KBM-7 (cell line): ENCODE measurements at regions not wholly inside any gene's neighbourhood (a gene's known extent, or its start where the extent isn't known, plus 50 kb on each side); places are given as distances from the start of the nearest gene placed in this dataset.
A peak's percentile ranks its signal among the peaks of the same experiment; 100 is the strongest.
"Not testable (repeated sequence)": the region's sequence is repeated elsewhere in the genome, so short reads cannot be mapped to it uniquely, and the experiment has no call there.

Source experiments
- DNase-seq: peaks from one replicate; pipeline ENCODE4 v3.0.0-alpha.2; 2015
- in situ Hi-C: fragments of 300-500 bp; cut with MboI; formaldehyde crosslinking; loops from 2 replicates; pipeline ENCODE4 v1.14.3; 2020; ENCODE audit warnings: low sequenced_read_pairs, low pct_unique_long_range_greater_than_20kb, mixed read lengths

DNA sequence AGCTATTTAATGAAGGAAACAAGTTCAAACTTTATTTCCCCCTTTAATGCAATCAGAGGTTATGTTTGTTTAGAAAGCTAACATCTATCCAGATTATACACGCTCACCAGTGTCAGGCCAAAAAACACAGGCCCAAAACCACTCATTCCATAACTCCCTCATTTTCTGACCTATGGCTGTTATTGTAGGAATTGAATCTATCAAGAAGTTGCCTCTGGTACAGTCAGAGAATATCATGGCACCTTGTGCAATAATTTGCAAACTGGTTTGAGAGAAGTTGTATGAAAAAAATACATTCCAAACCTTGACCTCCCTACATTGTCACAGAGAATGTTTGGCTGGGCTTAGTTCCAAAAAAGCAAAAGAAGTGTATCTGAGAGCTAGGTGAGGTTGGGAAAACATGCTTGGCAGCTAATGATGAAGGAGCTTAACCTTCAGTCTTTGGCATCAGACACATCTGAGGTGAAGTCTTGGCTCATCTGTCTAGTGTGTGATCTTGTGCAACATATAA, 591.0 kb downstream of the ANKRD50 start:
- DNase-seq, result no peak
- in situ Hi-C loops, result no loop called here

DNA sequence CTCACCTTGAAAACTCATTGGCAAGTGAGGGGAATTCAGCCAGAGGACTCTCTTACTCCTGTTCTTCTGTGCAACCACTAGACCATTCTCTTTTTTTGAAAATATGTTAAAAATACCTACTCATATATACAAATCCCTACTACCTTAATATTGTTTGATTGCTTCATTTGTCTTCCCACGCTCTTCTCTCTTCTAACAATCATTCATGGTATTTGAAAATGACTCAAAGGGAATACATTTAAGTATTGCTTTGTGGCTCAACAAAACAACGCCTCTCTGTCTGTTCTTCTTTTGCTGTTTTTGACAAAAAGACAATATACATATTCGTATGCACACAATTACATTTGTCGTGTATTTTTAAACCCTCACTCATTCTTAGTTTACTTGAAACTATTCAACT, 589.4 kb downstream of the ANKRD50 start:
- in situ Hi-C loops, result no loop called here
- no peak for DNase-seq

DNA sequence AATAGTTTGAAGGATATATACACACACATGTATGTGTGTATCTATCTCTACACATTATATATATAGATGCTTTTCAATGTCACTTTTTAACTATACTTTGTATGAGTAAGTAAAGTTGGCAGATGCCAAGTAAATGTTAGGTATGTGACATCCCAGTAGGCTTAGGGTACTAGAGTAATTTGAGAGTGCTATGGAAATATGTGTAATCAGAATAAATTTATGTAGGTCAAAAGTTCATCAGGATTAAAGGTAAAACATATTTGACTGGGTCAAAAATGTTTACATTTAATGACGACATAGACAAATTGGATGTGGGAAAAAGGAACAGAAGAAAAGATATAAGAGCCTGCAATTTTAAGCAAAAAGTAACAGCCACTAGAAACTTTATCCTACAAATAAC, 588.8 kb downstream of the ANKRD50 start:
- in situ Hi-C loops, result no loop called here

DNA sequence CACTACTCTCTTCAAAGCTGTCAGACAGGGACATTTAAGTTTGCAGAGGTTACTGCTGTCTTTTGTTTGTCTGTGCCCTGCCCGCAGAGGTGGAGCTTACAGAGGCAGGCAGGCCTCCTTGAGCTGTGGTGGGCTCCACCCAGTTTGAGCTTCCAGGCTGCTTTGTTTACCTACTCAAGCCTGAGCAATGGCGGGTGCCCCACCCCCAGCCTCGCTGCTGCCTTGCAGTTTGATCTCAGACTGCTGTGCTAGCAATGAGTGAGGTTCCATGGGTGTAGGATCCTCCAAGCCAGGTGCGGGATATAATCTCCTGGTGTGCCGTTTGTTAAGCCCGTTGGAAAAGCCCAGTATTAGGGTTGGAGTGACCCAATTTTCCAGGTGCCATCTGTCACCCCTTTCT, 581.2 kb downstream of the ANKRD50 start:
- in situ Hi-C loops, result not testable (repeated sequence)

More for the DNA sequence above, 588.8 kb downstream of the ANKRD50 start:
- no peak for DNase-seq

DNA sequence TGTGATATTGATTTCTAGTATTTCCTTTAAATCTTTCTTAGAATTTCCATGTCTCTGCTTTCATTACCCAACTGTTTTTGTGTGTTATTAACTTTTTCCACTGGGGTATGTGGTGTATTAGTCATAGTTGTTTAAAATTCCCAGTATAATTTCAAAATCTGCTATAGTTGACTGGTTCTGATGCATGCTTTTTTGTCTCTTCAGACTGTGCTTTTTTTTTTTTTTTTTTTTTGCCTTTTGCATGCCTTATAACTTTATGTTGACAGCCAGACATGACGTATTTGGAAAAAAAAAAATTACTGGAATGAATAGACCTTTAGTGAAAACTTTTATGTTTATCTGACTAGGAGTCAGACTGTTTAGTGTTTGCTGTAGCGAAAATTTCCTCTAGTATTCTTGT, 580.4 kb downstream of the ANKRD50 start:
- in situ Hi-C loops, result no loop called here
- no peak for DNase-seq

More for the DNA sequence above, 581.2 kb downstream of the ANKRD50 start:
- DNase-seq, result not testable (repeated sequence)

DNA sequence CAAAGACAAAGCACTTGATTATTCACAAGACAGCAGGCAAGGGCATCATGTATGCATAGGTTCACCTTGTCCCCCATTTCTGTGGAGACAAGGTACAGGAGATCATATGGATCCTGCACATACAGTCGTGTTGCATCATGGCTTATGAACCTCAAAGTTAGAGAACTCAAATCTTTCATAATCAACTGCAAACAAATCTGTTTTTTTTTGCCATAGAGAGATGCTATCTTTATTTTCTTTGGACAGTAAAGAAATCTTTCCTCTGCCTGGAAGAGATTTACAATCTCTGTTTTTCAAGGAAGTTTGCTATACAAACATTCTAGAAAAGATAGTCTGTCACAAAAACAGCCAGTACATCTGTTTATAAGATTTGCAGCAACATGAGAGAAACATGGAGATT, 578.8 kb downstream of the ANKRD50 start:
- in situ Hi-C loops, result no loop called here
- DNase-seq, result no peak

DNA sequence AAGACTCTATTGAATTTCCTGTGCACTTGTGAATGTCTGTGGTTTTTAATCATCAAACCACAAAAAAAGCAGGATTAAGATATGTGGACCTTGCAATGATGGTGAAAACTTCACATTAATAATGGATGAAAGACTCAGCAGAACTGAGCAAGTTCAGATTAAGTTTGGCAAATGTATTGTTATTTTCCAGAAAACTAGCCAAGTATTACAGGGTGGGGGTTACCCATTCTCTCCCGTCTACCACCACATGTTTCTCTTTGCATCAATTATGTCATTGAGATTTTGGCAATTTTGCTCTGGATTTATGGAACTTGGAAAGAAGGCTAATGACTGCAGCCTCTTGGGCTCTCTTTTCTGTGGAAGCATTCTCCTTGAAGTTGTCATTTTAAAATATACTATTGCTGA, 577.1 kb downstream of the ANKRD50 start:
- DNase-seq, result no peak
- in situ Hi-C loops, result no loop called here

DNA sequence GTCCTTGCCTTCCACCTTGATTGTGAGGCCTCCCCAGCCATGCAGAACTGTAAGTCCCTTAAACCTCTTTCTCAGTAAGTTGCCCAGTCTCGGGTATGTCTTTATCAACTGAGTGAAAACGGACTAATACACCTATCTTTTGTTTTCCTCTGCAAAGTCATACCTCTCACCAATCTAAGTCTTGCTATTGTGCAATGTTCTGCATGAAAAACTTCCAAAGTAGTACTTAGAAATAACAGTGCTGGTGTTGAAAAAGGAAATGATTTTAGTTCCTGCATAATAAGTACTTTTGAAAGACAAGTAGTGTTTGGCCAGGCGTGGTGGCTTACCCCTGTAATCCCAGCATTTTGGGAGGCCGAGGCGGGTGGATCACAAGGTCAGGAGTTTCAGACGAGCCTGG, 573.5 kb downstream of the ANKRD50 start:
- in situ Hi-C loops, result no loop called here
- DNase-seq, result no peak

DNA sequence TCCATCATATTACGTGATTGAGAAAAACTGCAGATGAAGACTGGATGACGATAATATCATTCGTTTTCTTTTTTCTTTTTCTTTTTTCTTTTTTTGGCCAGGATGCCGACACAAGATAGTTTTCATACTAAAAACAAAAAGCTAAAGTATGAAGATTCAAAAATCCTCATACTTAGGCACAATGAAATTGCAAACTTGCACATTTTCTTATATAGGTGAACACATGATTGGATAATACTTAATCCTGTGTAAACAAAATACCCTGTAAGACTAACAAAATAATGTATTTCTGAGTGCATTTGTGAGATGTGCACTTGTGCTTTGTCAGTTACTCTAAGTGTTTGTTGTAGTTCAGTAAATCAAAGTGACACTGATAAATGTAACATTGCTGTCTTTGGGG, 568.9 kb downstream of the ANKRD50 start:
- in situ Hi-C loops, result no loop called here
- no peak for DNase-seq

DNA sequence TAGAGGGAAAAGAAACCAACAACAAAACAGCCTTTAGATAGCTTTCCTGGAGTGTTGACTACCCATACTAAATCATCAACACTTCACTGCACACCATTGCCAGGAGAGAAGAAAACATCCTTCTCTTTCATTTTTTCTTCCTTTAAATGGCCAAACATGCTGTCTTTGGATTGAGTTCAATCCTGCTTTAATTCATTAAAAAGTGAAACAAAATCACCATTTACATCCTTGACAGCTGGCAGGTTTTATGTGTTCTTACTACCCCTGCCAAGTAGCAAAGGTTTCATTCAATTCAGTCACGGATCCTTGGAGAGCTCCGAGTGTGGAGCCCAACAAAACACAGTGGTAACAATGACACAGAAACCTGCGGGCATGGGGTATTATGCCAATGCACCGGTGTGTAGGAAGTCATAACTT, 568.3 kb downstream of the ANKRD50 start:
- in situ Hi-C loops, result no loop called here
- no peak for DNase-seq

DNA sequence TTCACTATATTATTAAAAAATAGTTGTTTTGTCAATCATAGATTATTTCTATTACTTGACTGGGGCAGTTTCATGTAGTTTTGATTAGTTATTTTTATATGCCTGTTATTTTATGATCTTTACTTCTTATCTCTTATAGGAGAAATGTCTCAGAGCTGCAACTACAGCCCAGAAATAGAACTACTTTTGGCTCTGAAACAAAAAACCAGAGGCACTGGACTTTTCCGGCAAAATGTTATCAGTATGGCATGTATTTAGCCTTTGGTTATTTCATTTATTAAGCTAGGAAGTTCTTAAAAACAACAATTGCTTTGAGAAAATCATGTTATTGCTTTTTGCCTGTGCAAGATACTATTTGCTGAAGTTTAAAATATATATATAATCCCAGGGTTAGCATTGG, 566.5 kb downstream of the ANKRD50 start:
- in situ Hi-C loops, result no loop called here
- no peak for DNase-seq

DNA sequence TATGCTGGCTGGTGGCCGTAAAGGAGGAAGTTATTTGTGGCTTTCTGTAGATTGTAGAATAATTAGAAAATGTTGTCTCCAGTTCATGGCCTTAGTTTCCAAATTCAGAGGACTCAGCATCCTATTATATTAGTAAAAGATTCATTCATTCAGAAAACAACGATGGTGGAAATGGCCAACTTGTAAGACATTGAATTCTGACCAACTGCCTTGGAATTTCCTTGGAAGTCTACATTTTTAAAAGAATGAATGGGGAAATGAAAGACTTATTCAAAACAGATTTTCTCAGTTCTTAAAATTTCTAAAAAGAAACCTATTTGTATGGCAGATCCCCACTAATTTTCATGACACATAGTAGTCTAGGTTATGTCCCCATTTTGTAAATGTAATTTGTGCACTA, 561.5 kb downstream of the ANKRD50 start:
- in situ Hi-C loops, result no loop called here
- DNase-seq, result no peak

DNA sequence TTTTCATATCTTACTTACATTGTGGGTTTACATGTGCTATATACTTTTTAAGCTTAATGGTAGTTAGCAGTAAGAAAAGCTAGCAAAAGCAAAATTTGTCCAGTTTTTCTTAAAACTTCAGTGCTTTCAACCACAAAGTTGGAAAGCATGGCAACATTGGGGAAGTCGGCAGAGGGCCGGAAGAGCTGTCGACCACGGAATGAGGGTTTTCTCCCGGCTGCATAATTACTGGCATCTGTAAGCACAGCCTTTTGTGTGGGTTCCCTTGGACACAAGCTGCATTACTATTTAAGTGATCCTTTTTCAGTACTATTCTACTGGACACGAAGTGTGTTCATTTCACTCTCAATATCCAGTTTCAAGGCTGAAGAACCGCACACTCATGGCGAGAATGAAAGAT, 560.4 kb downstream of the ANKRD50 start:
- peak; percentile 77 for DNase-seq
- in situ Hi-C loops, result no loop called here

DNA sequence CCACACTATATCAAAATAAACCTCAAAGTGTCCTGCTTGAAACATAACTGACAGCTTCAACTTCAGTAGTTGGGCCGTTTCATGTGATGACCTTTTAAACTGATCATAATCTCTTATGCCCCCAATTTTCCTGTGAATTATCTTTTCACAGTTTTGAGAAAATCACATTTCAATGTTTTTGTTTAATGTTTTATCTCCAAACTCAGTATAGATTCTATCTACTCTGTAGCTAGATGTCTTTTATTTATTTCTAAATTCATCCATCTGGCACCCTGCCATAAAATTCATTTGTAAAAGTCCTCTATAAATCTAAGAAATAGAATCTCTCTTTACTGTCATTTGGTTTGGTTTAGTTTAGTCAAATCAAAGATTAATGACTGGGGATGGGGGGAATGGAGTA, 557.3 kb downstream of the ANKRD50 start:
- DNase-seq, result no peak
- in situ Hi-C loops, result no loop called here

DNA sequence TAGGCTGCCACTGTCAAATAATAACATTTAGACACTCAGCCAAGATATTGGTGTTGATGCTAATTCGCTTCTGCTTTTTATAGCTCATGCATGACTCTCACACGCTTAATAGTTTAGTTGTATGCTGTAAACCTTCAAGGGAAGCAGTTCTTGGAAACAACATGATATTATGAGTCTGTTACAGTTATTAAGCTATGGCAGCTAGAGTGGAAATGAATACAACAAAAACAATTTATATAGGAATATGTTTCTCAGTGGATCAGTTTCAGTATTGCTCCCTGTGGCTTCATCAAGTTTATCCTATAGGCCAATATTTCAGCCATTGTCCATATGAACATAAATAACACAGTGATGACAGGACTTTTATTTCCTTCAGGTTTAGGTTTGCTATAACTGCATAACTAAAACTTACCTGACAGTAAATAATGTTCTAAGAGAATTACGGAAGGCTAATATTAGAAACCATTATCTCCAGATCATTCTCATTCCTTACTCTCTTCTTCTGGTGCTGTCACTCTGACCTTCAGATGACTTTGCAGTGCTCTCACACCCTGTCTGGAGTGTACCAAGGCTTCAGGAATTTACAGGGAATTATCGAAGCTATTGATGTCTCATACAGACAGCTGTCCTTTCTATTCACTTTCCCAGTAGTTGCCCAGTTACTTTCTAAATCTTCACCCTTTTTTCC, 555.0 kb downstream of the ANKRD50 start:
- in situ Hi-C loops, result no loop called here
- DNase-seq, result no peak

DNA sequence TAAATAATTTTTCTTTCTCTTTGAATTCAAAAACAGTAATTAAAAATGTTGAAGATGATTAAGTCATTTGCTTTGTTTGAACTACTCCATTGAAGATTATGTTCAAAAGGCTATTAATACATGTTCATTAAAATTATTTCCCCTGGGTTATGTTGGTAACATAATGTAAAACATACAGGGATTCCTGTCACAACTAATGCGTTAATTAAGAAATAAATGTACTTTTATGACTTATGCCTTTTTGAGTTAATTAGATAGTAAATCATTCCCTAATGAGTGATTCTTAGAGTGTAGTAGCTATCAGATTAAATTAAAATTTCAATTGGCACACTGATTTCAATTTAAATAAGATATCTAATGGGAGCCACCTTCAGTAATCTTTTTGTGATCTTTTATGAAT, 549.1 kb downstream of the ANKRD50 start:
- in situ Hi-C loops, result no loop called here
- no peak for DNase-seq

DNA sequence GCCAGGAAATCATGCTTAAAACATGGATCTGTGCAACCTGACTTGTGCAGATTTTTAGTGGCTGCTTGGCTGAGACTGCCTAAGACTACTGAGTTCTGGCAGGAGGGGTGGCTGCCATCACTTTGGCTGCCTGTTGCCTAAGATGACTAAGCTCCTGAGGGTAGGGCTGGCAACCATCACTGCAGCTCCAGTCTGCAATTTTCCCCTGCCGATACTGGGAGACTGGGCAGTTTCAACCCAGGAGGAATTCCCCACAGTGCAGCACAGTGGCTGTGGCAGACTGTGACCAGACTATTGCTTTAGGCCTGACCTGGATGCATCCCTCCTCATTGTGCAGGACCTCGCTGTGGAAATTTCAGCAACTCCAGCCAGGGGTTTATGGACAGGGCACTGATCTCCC, 544.9 kb downstream of the ANKRD50 start:
- in situ Hi-C loops, result no loop called here
- DNase-seq, result no peak

DNA sequence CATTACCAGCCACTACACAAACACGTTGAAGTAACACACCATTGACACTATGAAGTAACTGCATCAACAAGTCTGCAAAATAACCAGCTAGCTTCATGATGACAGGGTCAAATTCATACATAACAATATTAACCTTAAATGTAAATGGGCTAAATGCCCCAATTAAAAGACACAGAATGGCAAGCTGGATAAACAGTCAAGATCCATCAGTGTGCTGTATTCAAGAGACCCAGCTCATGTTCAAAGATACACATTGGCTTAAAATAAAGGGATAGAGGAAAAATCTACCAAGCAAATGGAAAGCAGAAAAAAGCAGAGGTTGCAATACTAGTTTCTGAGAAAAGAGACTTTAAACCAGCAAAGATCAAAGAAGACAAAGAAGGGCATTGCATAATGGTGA, 543.0 kb downstream of the ANKRD50 start:
- in situ Hi-C loops, DNase-seq: not testable (repeated sequence)

DNA sequence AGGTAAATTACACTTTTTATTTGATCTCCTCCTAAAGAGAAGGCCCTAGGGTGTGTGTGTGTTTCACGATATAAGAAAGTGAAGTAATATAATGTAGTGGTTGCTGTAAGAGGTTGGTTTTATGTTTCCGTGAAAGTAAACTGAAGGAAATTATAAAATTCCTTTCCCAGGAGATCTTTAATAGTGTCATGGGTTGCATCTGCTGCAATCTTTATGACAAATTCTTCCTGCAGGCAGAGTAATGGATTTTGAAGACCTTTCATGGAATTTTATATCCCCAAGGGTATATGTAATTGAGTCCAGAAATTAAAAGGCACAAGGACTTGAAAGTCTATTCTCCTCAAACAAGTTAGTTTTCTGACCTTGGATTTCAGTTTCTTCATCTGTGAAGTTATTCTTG, 538.6 kb downstream of the ANKRD50 start:
- DNase-seq, result no peak
- in situ Hi-C loops, result no loop called here

DNA sequence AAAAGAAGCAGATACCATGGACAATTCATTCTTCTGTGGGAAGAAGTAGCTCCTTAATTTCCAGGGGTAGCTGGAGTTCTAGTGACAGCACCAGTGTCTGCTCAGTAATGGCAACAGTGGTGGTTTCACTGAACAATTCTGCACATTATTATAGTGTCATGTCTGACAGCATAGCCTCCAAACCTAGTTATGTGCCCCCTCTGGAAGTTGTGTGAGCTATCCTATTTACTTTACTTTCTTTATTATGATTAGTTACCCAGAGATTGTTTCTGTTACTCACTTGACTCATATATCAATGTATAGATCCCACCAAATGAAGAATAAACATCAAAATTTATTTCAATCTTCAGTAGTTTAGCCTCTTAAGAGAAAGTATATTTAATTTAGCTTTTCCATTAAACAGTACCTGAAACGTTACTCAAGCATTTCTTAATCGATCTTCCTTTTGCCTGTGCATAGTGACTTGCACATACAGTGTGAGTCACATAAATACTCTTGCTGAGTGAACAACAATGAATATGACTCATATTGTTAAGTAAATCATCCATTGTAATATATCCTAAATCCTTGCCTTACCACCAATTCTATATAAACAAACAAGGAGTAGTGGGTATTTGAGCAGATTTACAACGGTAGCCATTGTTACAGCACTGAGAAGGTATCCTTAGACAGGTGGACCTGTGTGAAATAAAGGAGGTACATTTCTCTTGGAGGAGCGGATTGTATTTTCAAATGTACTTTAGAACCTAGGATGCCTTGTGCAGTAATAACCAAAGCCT, 534.7 kb downstream of the ANKRD50 start:
- in situ Hi-C loops, result no loop called here
- no peak for DNase-seq
